Osteoblast (primary cell): ENCODE measurements at regions not wholly inside any gene's neighbourhood (a gene's known extent, or its start where the extent isn't known, plus 50 kb on each side); places are given as distances from the start of the nearest gene placed in this dataset.

Experiments used
- DNase-seq: peaks from one replicate; pipeline ENCODE4 v3.0.0; 2011; ENCODE audit warnings: low spot score, mixed read lengths; ENCODE audit not compliant: insufficient read length; ENCODE audit errors: missing footprints
- H2AFZ ChIP-seq: 2 replicates; pipeline ENCODE4 v1.6.0; 2011; ENCODE audit warnings: mild to moderate bottlenecking, low read length
- H3K27ac ChIP-seq: 2 replicates; pipeline ENCODE4 v1.5.1; 2011; ENCODE audit warnings: mild to moderate bottlenecking, low read depth, low read length, moderate library complexity
- H3K27me3 ChIP-seq: 2 replicates; pipeline ENCODE4 v1.6.0; 2012; ENCODE audit warnings: mild to moderate bottlenecking, control low read depth, inconsistent platforms, low read length, moderate library complexity; ENCODE audit not compliant: insufficient read depth
- H3K36me3 ChIP-seq: 2 replicates; pipeline ENCODE4 v1.5.1; 2011; ENCODE audit warnings: mild to moderate bottlenecking, low read length, control low read depth, moderate library complexity; ENCODE audit not compliant: insufficient read depth
- H3K4me1 ChIP-seq: 2 replicates; pipeline ENCODE4 v1.5.1; 2011; ENCODE audit warnings: mild to moderate bottlenecking, low read length, control low read depth, moderate library complexity; ENCODE audit not compliant: insufficient read depth
- H3K4me2 ChIP-seq: 2 replicates; pipeline ENCODE4 v1.6.0; 2011; ENCODE audit warnings: mild to moderate bottlenecking, low read length; ENCODE audit not compliant: insufficient read depth
- H3K4me3 ChIP-seq: fragments of 200-600 bp; sonication (generic); 3 replicates; pipeline ENCODE4 v1.5.1; 2012; ENCODE audit warnings: mild to moderate bottlenecking, low read length, inconsistent platforms; ENCODE audit not compliant: insufficient read depth
- H3K79me2 ChIP-seq: 2 replicates; pipeline ENCODE4 v1.6.0; 2012; ENCODE audit warnings: mild to moderate bottlenecking, low read length, control low read depth, inconsistent platforms; ENCODE audit not compliant: insufficient read depth
- H3K9me3 ChIP-seq: 2 replicates; pipeline ENCODE4 v1.5.1; 2011; ENCODE audit warnings: low read depth, low read length, control low read depth
- H4K20me1 ChIP-seq: 2 replicates; pipeline ENCODE4 v1.6.0; 2012; ENCODE audit warnings: mild to moderate bottlenecking, low read length, control low read depth; ENCODE audit not compliant: insufficient read depth
- CTCF ChIP-seq: IDR thresholded peaks from 2 replicates; pipeline ENCODE4 v1.5.1; 2011; ENCODE audit warnings: mild to moderate bottlenecking, low read depth, low read length, moderate library complexity; ENCODE audit errors: extremely low read depth

GRCh38 chr9:106745876-106746275 is 117.1 kb upstream of the ZNF462 start:
- H3K9me3 ChIP-seq, result no peaks in the 10 kb centered on the region
- H3K27me3 ChIP-seq, result no peaks in the 10 kb centered on the region
- H2AFZ ChIP-seq, result no peak overlapping the region
- no peak for DNase-seq
- TF ChIP-seq CTCF, result no peak
- H3K4me2 ChIP-seq, result no peak overlapping the region
- no peaks in the 10 kb centered on the region for H3K36me3 ChIP-seq
- no peaks in the 10 kb centered on the region for H3K79me2 ChIP-seq
- no peak overlapping the region for H3K4me3 ChIP-seq
- H4K20me1 ChIP-seq, result no peaks in the 10 kb centered on the region
- no peaks in the 10 kb centered on the region for H3K4me1 ChIP-seq
- H3K27ac ChIP-seq, result no peak overlapping the region

- DNase-seq, result no peak
- no peak for TF ChIP-seq CTCF
- Histone ChIP-seq H3K79me2 (no peaks in the 10 kb centered on the region), H3K27me3 (no peaks in the 10 kb centered on the region), H3K4me2 (no peak overlapping the region), H3K4me1 (no peaks in the 10 kb centered on the region), H3K27ac (no peak overlapping the region), H4K20me1 (no peaks in the 10 kb centered on the region), H2AFZ (no peak overlapping the region), H3K4me3 (no peak overlapping the region), H3K36me3 (no peaks in the 10 kb centered on the region), H3K9me3 (no peaks in the 10 kb centered on the region)
These were observed 111.3 kb upstream of the ZNF462 start for GRCh38 chr9:106751681-106752080.

GRCh38 chr9:106752581-106752980 is 110.4 kb upstream of the ZNF462 start:
- Histone ChIP-seq H2AFZ (no peak overlapping the region), H3K27ac (no peak overlapping the region), H4K20me1 (no peaks in the 10 kb centered on the region), H3K27me3 (no peaks in the 10 kb centered on the region), H3K4me3 (no peak overlapping the region), H3K4me1 (no peaks in the 10 kb centered on the region), H3K4me2 (no peak overlapping the region), H3K36me3 (no peaks in the 10 kb centered on the region), H3K9me3 (no peaks in the 10 kb centered on the region), H3K79me2 (no peaks in the 10 kb centered on the region)
- TF ChIP-seq CTCF, result no peak
- DNase-seq, result no peak

GRCh38 chr9:106753155-106753671 is 109.8 kb upstream of the ZNF462 start:
- H3K4me1 ChIP-seq, result no peaks in the 10 kb centered on the region
- H3K27ac ChIP-seq, result no peak overlapping the region
- no peaks in the 10 kb centered on the region for H3K36me3 ChIP-seq
- peak; percentile 49 for DNase-seq
- H2AFZ ChIP-seq, result no peak overlapping the region
- no peak overlapping the region for H3K4me2 ChIP-seq
- no peaks in the 10 kb centered on the region for H3K27me3 ChIP-seq
- H3K79me2 ChIP-seq, result no peaks in the 10 kb centered on the region
- no peaks in the 10 kb centered on the region for H3K9me3 ChIP-seq
- H4K20me1 ChIP-seq, result no peaks in the 10 kb centered on the region
- H3K4me3 ChIP-seq, result no peak overlapping the region
- no peak for TF ChIP-seq CTCF
